ENCODE measurements at regions not wholly inside any gene's neighbourhood (a gene's known extent, or its start where the extent isn't known, plus 50 kb on each side); places are given as distances from the start of the nearest gene placed in this dataset.

- no peak for TF ChIP-seq GATA2 (IDR thresholded peaks at IDR 0.05; ENCODE audit: low read depth, low read length)
- TF ChIP-seq GATA3 (IDR thresholded peaks at IDR 0.05; ENCODE audit: low read depth, low read length), result no peak
Measured at GRCh38 chr6:170066679-170067078, 224.2 kb downstream of the DLL1 start.

- TF ChIP-seq GATA2 (IDR thresholded peaks at IDR 0.05; ENCODE audit: low read depth, low read length) (no peak), GATA3 (IDR thresholded peaks at IDR 0.05; ENCODE audit: low read depth, low read length) (no peak)
Measured at GRCh38 chr6:170063851-170064602, 226.9 kb downstream of the DLL1 start.

DNA sequence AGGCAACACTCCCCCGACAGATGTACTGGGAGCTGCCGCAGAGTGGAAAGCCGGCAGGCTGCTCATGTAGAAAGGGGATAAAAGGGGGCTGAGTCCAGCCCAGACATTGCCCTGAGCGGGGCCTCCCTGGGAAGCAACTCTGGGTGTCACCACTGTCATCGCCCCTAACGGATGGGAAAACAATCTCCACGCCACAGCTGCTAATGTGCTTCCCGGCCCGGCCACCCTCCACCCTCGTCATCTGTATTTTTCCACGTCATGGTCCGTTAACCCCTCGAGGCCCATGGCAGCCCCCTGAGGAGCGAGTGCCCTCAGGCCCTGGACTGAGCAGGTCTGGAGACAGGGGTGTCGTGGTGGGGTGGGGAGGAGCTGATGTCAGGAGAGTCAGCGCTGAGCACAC, 227.4 kb downstream of the DLL1 start:
- TF ChIP-seq GATA2 (IDR thresholded peaks at IDR 0.05; ENCODE audit: low read depth, low read length), result no peak
- TF ChIP-seq GATA3 (IDR thresholded peaks at IDR 0.05; ENCODE audit: low read depth, low read length), result no peak

DNA sequence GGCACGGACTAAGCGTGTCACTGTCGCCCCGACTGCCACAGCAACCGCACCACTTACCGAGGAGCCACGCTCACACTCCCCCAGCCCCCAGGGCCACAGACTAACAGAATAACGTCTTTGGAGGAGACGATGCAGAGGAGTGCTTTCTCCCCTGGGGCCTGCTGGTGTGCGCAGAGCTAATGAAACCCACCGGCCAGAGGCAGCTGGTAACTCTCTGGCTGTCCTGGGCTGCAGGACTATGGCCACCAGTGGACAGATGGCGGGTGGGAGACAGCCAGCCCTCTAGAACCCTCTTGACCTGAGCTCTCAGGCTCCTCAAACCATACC, 228.0 kb downstream of the DLL1 start:
- TF ChIP-seq GATA3 (IDR thresholded peaks at IDR 0.05; ENCODE audit: low read depth, low read length), result no peak
- no peak for TF ChIP-seq GATA2 (IDR thresholded peaks at IDR 0.05; ENCODE audit: low read depth, low read length)

GRCh38 chr6:170062209-170062914, 228.5 kb downstream of the DLL1 start:
- TF ChIP-seq GATA2 (IDR thresholded peaks at IDR 0.05; ENCODE audit: low read depth, low read length) (no peak), GATA3 (IDR thresholded peaks at IDR 0.05; ENCODE audit: low read depth, low read length) (no peak)

GRCh38 chr6:170058878-170059485, 231.9 kb downstream of the DLL1 start:
- TF ChIP-seq GATA2 (IDR thresholded peaks at IDR 0.05; ENCODE audit: low read depth, low read length), result no peak
- no peak for TF ChIP-seq GATA3 (IDR thresholded peaks at IDR 0.05; ENCODE audit: low read depth, low read length)

DNA sequence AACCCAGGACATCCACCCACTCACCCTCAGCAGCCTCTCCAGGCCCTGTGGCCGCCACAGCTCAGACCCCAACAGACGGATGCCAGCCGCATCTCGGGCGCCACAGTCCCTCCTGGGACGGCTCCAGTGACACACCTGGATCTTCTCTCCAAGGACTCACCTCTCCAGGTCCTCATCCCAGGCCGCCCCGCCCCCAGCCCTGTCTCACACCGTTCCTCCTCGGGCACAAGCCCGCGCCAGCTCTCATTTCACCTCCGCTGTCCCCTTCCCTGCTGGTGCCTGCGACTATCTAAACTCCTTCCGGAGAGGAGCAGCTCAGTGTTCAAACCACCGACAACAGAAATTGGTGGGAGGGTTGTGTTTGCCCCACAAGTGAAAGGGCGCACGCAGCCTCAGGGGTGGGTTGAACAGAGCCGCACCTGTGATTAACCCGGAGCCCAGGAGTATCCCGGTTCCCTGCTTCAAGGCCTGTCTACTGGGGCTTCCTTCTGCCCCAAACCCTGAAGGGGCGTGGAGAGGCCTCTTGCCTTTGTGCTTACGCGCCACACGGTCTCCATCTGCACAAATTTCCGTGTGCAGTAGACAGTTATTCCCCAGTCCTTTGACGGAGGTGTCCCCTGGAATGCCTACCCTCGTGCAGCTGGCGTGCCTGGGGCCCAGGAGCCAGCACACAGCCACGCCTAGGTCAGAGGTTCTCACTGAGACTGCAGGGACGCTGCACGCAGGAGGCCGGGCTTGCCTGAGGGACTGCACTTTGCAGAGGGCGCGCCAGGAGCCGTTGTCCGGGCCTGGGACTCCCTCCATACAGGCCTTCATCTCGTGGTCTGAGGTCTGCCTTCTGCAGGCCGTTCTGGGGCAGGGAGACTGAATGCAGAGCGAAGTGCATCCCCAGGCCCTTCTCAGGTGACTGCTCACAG, 232.7 kb downstream of the DLL1 start:
- no peak for TF ChIP-seq GATA3 (IDR thresholded peaks at IDR 0.05; ENCODE audit: low read depth, low read length)
- no peak for TF ChIP-seq GATA2 (IDR thresholded peaks at IDR 0.05; ENCODE audit: low read depth, low read length)

DNA sequence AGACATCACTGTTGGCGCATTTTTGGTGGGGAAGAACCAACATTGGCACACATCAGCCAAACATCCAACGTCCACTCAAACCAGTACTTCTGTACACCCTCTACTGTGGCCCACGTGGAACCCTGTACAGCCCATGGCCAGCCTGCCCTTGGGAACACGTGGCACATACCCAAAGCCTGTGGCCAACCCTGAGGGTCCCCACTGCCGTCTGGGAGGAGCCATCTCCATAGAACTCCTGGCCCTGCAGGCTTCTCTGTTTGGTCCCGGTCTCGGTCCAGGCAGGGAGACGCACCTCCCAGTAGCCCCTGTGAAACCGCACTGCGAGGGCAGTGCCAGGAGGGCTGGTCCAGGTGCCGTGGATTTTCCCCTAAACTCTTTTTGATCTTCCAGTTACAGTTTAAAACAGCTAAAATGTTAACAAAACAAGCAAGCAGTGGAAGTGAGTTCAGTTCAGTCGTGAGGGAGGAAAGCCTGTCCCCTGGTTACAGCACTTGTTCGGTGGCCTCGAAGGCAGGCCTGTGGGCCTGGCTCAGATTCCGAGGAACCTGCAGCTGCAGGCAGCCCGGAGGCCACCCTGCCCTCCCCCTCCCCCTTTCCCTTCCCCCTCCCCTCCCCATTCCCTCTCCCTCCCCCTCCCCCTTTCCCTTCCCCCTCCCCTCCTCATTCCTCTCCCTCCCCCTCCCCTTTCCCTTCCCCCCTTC, 233.7 kb downstream of the DLL1 start:
- TF ChIP-seq GATA3 (IDR thresholded peaks at IDR 0.05; ENCODE audit: low read depth, low read length), result no peak
- TF ChIP-seq GATA2 (IDR thresholded peaks at IDR 0.05; ENCODE audit: low read depth, low read length), result no peak

- TF ChIP-seq GATA3 (IDR thresholded peaks at IDR 0.05; ENCODE audit: low read depth, low read length) (no peak), GATA2 (IDR thresholded peaks at IDR 0.05; ENCODE audit: low read depth, low read length) (no peak)
Measured at GRCh38 chr6:170056278-170056711, 234.6 kb downstream of the DLL1 start.

DNA sequence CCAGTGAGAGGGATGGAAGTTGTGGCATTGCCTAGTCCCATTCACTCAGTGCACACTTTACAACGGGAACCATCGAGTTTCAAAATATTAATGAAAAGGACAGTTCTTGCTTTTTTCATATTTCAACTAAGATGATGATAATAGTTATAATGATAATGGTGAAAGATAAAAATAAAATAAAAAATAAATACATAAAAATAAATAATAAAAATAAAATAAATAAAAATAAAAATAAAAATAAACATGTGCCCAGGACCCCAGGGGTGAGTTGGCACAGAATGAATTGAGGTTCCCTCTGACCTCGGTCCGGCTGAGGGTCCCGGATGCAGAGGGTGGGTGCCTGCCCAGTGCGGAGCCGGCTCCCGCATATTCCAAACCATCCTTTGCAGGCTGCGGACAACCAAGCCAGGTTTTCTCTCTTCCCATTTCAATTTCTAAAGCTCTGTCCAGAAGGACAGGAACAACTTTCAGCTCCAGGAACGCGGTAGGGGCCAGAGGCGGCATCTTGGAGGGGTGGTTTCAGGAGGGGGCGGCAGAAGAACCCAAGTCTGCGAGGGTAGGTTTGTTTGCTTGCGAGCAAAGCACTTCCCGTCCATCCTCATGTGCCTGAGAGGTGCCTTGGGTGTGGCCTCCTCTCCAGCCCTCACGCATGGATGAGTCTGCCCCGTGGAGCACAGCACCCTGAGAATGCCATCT, 236.8 kb downstream of the DLL1 start:
- TF ChIP-seq GATA2 (IDR thresholded peaks at IDR 0.05; ENCODE audit: low read depth, low read length) (no peak), GATA3 (IDR thresholded peaks at IDR 0.05; ENCODE audit: low read depth, low read length) (no peak)

DNA sequence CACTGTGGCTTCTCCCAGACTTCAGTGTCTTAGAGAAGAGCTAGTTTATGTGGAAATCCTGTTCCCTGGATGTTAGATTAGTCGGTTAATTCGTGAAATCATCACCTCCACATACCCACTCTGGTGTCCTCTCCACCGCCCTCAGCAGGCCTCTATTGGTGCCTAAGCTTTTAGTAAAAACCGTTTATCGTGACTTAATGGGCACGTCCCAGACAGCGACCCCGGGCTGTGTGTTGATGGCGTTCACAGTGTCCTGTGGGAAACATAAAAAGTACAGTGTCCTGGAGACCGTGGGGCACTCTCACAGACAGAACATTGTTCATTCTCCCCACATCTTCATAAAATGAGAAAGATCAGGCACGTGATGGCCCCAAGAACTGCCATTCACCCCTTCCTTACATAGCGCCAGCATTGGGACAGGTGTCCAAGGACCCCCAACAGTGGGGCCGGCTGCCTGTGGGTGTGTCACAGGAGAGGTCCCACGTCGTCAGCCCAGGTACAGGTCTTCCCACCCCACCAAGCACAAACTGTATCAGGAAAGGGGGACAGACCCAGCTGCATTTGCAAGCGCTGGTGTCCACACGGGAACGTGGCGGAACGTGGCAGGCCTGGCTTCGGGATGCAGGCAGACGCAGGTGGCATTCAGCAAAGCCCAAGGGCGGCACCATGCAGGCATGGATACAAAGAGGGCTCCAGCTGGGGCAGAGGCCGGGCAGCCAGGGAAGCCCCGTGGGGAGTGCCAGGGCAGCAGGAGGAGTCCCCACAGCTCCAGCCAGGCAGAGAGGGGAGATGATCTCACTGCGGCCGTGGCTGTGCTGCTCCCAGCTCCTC, 237.7 kb downstream of the DLL1 start:
- TF ChIP-seq GATA2 (IDR thresholded peaks at IDR 0.05; ENCODE audit: low read depth, low read length) (no peak), GATA3 (IDR thresholded peaks at IDR 0.05; ENCODE audit: low read depth, low read length) (no peak)
